Kidney epithelial cell (primary cell): ENCODE measurements at regions not wholly inside any gene's neighbourhood (a gene's known extent, or its start where the extent isn't known, plus 50 kb on each side); places are given as distances from the start of the nearest gene placed in this dataset.

ENCODE experiments used
- DNase-seq: peaks from one replicate; pipeline ENCODE4 v3.0.0-alpha.2; 2010; ENCODE audit warnings: low read depth
- H3K27me3 ChIP-seq: 2 replicates; pipeline ENCODE4 v1.6.0; 2011; ENCODE audit warnings: low read length; ENCODE audit not compliant: control insufficient read depth, insufficient read depth
- H3K36me3 ChIP-seq: 2 replicates; pipeline ENCODE4 v1.5.1; 2011; ENCODE audit warnings: low read length; ENCODE audit not compliant: control insufficient read depth, insufficient read depth
- H3K4me3 ChIP-seq: 2 replicates; pipeline ENCODE4 v1.5.1; 2011; ENCODE audit warnings: low read depth, mild to moderate bottlenecking, control low read depth, low read length
- TF ChIP-seq, protein P1 (sequence below): IDR thresholded peaks from 2 replicates; pipeline ENCODE4 v1.5.1; 2011; ENCODE audit warnings: mild to moderate bottlenecking, moderate library complexity, low read length, control low read depth, inconsistent platforms; ENCODE audit not compliant: insufficient read depth, poor library complexity, severe bottlenecking

DNA sequence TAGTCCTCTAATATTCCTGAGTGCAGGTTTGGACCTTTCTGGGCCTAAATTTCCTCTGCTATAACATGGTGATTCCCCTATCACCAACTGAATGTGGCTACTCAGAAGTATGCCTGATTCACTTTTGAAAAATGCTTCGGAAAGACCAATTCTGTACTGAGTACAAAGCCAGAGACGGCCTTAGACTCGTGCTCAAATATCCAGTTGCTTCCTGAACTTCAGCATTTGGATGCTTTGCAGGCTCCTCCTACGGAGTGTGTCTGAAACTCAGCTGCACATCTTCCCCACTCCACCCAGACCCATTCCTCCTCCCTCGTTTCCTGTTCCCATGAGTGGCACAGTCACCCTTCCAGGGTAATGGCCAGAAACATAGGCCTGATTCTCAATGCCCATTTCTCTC, 98.4 kb upstream of the GADD45A start:
- TF ChIP-seq, protein P1, sequence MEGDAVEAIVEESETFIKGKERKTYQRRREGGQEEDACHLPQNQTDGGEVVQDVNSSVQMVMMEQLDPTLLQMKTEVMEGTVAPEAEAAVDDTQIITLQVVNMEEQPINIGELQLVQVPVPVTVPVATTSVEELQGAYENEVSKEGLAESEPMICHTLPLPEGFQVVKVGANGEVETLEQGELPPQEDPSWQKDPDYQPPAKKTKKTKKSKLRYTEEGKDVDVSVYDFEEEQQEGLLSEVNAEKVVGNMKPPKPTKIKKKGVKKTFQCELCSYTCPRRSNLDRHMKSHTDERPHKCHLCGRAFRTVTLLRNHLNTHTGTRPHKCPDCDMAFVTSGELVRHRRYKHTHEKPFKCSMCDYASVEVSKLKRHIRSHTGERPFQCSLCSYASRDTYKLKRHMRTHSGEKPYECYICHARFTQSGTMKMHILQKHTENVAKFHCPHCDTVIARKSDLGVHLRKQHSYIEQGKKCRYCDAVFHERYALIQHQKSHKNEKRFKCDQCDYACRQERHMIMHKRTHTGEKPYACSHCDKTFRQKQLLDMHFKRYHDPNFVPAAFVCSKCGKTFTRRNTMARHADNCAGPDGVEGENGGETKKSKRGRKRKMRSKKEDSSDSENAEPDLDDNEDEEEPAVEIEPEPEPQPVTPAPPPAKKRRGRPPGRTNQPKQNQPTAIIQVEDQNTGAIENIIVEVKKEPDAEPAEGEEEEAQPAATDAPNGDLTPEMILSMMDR: no peak
- no peak overlapping the region for H3K4me3 ChIP-seq
- H3K27me3 ChIP-seq: no peaks in the 10 kb centered on the region
- no peaks in the 10 kb centered on the region for H3K36me3 ChIP-seq
- DNase-seq: no peak

DNA sequence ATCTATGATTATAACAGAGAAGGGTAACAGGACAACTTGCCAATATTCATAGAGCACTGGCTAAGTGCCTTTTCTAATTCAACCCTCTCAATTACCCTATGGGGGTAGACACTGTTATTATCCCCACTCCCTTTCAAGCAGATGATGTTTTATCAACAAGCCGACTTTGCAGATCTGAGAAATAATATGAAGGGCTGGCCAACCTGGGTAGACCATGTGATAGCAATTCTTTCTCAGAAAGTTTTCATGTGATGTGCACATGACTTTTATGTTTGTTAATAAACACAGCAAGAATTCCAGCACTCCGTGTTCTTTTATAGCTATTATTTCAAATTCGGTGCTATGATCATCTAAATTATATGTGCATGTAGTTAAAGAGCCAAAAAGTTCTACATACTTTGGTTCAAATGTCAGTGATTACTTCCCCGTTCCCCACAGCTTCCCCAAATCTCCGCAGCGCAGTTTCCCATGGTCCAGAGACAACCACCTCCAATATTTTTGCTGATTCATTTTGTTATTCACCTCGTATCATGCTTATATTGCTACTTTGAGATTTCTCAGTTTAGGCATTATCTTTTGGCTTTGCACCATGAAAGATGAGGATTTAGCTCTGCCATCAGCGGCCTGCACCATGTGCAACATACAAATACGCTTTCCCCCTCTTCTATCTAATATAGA, 96.7 kb upstream of the GADD45A start:
- no peak for DNase-seq
- Histone ChIP-seq H3K4me3 (no peak overlapping the region), H3K36me3 (no peaks in the 10 kb centered on the region), H3K27me3 (no peaks in the 10 kb centered on the region)
- TF ChIP-seq, protein P1: no peak

DNA sequence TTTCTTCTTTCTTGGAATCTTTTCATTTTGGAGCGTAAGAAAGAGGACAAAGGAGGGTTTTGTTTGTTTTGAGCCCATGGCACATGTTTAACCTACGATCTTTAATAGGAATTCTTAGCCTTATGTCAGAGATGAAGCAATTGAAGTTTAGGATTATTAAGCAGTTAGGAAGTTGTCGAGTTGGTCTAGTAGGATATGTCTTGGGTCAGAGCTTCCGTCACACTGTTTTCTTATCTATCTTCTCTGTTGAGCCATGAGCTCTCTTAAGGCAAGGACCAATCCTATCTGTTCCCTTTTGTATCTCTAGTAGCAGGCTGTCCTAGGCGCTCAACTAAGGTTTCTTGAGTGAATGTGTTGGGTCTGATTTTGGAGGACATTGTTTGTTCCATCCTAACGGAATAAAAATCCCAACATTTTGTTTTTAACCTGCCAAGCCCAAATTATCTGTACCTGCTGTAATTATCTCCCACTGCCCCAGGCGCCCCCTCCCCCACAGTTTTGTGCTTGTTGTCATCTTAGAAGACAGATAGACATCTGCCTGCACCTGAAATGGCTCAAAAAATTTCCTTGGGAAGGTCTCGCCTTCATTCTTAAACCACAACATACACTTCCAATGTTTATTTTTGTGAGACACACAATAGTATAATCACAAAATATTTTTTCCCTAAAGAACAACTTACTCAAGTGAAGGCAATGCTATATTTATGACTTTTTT, 95.3 kb upstream of the GADD45A start:
- DNase-seq: no peak
- no peaks in the 10 kb centered on the region for H3K36me3 ChIP-seq
- no peaks in the 10 kb centered on the region for H3K27me3 ChIP-seq
- H3K4me3 ChIP-seq: no peak overlapping the region
- TF ChIP-seq, protein P1: no peak

DNA sequence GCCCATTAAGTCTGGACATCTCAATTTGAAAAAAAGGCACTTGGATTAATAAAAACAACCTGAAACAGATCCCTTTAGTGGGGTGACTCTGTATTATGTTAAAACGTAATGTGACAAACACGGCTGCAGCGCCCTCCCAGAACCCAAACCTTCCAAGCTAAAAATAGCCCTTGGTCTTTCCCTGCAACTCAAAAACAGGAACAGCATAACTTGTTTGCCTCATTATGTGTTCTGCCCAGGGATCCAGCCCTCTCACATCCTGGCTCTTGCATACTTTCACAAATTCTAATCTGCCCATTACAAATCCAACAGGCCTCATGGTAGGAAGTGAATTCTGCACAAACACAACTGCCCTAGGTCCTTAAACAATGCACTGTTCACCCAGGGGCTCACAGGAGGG, 94.7 kb upstream of the GADD45A start:
- TF ChIP-seq, protein P1: no peak

DNA sequence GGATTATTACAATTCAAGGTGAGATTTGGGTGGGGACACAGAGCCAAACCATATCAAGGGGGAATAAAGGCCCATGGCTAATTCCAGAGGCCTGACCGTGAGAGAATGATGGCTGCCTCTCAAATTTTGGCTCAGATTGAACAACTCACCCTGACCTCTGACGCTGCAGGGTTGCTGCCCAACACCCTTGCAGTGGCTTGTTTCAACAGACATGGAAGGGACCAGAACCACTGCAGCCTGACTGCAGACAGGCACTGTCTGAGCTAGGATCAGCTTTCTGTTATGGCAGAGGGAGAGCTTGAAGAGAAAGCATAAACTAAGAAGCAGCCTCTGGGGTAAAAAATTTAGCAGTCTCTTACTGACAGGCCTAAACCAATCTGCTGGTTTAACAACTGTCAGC, 90.2 kb upstream of the GADD45A start:
- TF ChIP-seq, protein P1: no peak
- Histone ChIP-seq H3K4me3 (no peak overlapping the region), H3K36me3 (no peaks in the 10 kb centered on the region), H3K27me3 (no peaks in the 10 kb centered on the region)
- DNase-seq: no peak

More for the DNA sequence above, 94.7 kb upstream of the GADD45A start:
- Histone ChIP-seq H3K27me3 (no peaks in the 10 kb centered on the region), H3K4me3 (no peak overlapping the region), H3K36me3 (no peaks in the 10 kb centered on the region)
- no peak for DNase-seq
